Loucy (cell line): ENCODE measurements at regions not wholly inside any gene's neighbourhood (a gene's known extent, or its start where the extent isn't known, plus 50 kb on each side); places are given as distances from the start of the nearest gene placed in this dataset.

Experiments
- H2AFZ ChIP-seq: fragments of 200-600 bp; sonication (generic); 2 replicates; pipeline ENCODE4 v1.6.0; 2016; ENCODE audit warnings: antibody characterized with exemption, mild to moderate bottlenecking, low read length, moderate library complexity
- H3F3A ChIP-seq: fragments of 200-600 bp; 2 replicates; pipeline ENCODE4 v1.6.0; 2016; ENCODE audit warnings: antibody characterized with exemption, low read depth, mild to moderate bottlenecking
- H3K27me3 ChIP-seq: fragments of 200-600 bp; sonication (generic); 2 replicates; pipeline ENCODE4 v1.6.1; 2014; ENCODE audit warnings: low read length, mild to moderate bottlenecking; ENCODE audit not compliant: insufficient read depth, poor library complexity, severe bottlenecking
- H3K36me3 ChIP-seq: fragments of 200-600 bp; sonication (generic); 2 replicates; pipeline ENCODE4 v1.6.1; 2016; ENCODE audit warnings: low read length; ENCODE audit not compliant: insufficient read depth
- H3K4me1 ChIP-seq: fragments of 200-600 bp; sonication (generic); 2 replicates; pipeline ENCODE4 v1.5.1; 2014; ENCODE audit warnings: low read length, mild to moderate bottlenecking; ENCODE audit not compliant: insufficient read depth, poor library complexity, severe bottlenecking
- H3K4me2 ChIP-seq: fragments of 200-600 bp; sonication (generic); 2 replicates; pipeline ENCODE4 v1.6.0; 2014; ENCODE audit warnings: antibody characterized with exemption, low read length, low read depth, mild to moderate bottlenecking; ENCODE audit not compliant: poor library complexity, severe bottlenecking
- H3K4me3 ChIP-seq: fragments of 200-600 bp; sonication (generic); 2 replicates; pipeline ENCODE4 v1.5.1; 2014; ENCODE audit warnings: low read length, mild to moderate bottlenecking, mixed read lengths; ENCODE audit not compliant: poor library complexity, severe bottlenecking
- H3K79me2 ChIP-seq: fragments of 200-600 bp; sonication (generic); 2 replicates; pipeline ENCODE4 v1.6.1; 2014; ENCODE audit warnings: low read length; ENCODE audit not compliant: insufficient read depth
- H3K9ac ChIP-seq: fragments of 200-600 bp; sonication (generic); 2 replicates; pipeline ENCODE4 v1.6.0; 2014; ENCODE audit warnings: mild to moderate bottlenecking, low read depth, low read length, moderate library complexity; ENCODE audit not compliant: poor library complexity, severe bottlenecking
- H3K9me2 ChIP-seq: fragments of 200-600 bp; sonication (generic); replicated peaks from 2 replicates; pipeline ENCODE4 v1.6.1; 2016; ENCODE audit warnings: low read depth, low read length, mixed read lengths
- H3K9me3 ChIP-seq: fragments of 200-600 bp; sonication (generic); 2 replicates; pipeline ENCODE4 v1.6.1; 2014; ENCODE audit warnings: mild to moderate bottlenecking, antibody characterized with exemption, low read length, low read depth; ENCODE audit not compliant: insufficient read depth
- H4K20me1 ChIP-seq: fragments of 200-600 bp; sonication (generic); 2 replicates; pipeline ENCODE4 v1.6.0; 2014; ENCODE audit warnings: antibody characterized with exemption, low read length, mild to moderate bottlenecking; ENCODE audit not compliant: insufficient read depth, poor library complexity, severe bottlenecking
- EZH2phosphoT487 ChIP-seq: fragments of 200-600 bp; IDR thresholded peaks from 2 replicates; pipeline ENCODE4 v1.6.1; 2018; ENCODE audit warnings: antibody characterized with exemption, mild to moderate bottlenecking, moderate library complexity, borderline replicate concordance
- TF ChIP-seq, protein P1 (sequence below): fragments of 200-600 bp; sonication (generic); conservative IDR thresholded peaks from 2 replicates; pipeline ENCODE4 v1.5.1; 2014; ENCODE audit warnings: mild to moderate bottlenecking, antibody characterized with exemption, low read length

DNA sequence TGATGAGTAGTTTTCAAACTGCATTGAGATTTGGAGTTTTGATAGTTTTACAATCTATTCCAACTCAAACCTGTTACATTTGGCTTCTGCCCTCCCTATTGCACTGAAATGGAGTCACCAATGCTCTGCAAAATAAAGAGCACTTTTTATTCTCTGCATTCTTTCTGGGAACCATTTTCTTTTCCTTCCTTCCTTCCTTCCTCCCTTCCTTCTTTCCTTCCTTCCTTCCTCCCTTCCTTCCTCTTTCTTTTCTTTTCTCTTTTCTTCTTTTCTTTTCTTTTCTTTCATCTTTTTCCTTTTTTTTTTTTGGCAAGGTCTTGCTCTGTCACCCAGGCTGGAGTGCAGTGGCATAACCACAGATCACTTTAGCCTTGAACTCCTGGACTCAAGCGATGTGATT is 114.2 kb downstream of the TBX19 start:
- no peaks in the 10 kb centered on the region for H3F3A ChIP-seq
- no peak overlapping the region for H3K9ac ChIP-seq
- no peak overlapping the region for H3K4me3 ChIP-seq
- no peaks in the 10 kb centered on the region for H4K20me1 ChIP-seq
- H3K9me3 ChIP-seq = no peaks in the 10 kb centered on the region
- TF ChIP-seq, protein P1, sequence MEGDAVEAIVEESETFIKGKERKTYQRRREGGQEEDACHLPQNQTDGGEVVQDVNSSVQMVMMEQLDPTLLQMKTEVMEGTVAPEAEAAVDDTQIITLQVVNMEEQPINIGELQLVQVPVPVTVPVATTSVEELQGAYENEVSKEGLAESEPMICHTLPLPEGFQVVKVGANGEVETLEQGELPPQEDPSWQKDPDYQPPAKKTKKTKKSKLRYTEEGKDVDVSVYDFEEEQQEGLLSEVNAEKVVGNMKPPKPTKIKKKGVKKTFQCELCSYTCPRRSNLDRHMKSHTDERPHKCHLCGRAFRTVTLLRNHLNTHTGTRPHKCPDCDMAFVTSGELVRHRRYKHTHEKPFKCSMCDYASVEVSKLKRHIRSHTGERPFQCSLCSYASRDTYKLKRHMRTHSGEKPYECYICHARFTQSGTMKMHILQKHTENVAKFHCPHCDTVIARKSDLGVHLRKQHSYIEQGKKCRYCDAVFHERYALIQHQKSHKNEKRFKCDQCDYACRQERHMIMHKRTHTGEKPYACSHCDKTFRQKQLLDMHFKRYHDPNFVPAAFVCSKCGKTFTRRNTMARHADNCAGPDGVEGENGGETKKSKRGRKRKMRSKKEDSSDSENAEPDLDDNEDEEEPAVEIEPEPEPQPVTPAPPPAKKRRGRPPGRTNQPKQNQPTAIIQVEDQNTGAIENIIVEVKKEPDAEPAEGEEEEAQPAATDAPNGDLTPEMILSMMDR = no peak
- no peak for TF ChIP-seq EZH2phosphoT487
- H3K27me3 ChIP-seq = no peaks in the 10 kb centered on the region
- H3K36me3 ChIP-seq = no peaks in the 10 kb centered on the region
- no peak overlapping the region for H2AFZ ChIP-seq
- H3K4me2 ChIP-seq = no peak overlapping the region
- no peaks in the 10 kb centered on the region for H3K9me2 ChIP-seq
- peaks cover 15% of the 10 kb centered on the region for H3K4me1 ChIP-seq
- H3K79me2 ChIP-seq = no peaks in the 10 kb centered on the region

DNA sequence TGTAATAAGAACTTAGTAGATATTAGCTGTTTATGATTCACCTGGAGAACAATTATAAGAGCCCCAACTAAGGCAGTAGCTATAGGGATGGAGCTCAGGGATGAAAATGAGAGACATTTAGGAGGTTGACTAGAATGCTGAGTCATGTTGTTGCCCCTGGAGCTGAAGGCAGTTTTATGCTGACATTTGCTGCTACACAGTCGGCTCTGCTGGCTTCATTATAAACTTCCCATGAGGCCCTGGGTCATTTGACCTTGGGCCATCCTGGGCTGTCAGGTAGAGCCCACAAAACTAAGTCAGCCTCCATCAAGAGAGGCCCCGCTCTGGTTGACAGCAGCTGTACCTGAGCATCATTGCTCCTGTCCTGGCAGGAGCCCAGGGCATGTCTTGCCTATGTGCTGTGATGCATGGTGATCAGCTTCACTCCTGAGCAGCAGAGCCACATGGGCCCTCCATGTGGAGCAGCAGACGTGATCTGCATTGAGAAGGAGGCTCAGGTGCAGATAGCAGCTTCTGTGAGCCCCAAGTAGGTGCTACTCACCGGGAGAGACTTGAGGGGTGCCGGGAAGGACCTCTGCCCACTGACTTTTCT is 112.4 kb downstream of the TBX19 start:
- H3F3A ChIP-seq = no peaks in the 10 kb centered on the region
- no peaks in the 10 kb centered on the region for H3K36me3 ChIP-seq
- no peak overlapping the region for H3K9ac ChIP-seq
- H3K9me2 ChIP-seq = no peaks in the 10 kb centered on the region
- H2AFZ ChIP-seq = peak overlapping the region; percentile 50; the same call in 1 of the 2 replicates
- H3K4me1 ChIP-seq = peaks cover 6% of the 10 kb centered on the region
- no peaks in the 10 kb centered on the region for H3K27me3 ChIP-seq
- no peaks in the 10 kb centered on the region for H4K20me1 ChIP-seq
- H3K79me2 ChIP-seq = no peaks in the 10 kb centered on the region
- no peaks in the 10 kb centered on the region for H3K9me3 ChIP-seq
- no peak overlapping the region for H3K4me2 ChIP-seq
- TF ChIP-seq, protein P1 = no peak
- H3K4me3 ChIP-seq = no peak overlapping the region

DNA sequence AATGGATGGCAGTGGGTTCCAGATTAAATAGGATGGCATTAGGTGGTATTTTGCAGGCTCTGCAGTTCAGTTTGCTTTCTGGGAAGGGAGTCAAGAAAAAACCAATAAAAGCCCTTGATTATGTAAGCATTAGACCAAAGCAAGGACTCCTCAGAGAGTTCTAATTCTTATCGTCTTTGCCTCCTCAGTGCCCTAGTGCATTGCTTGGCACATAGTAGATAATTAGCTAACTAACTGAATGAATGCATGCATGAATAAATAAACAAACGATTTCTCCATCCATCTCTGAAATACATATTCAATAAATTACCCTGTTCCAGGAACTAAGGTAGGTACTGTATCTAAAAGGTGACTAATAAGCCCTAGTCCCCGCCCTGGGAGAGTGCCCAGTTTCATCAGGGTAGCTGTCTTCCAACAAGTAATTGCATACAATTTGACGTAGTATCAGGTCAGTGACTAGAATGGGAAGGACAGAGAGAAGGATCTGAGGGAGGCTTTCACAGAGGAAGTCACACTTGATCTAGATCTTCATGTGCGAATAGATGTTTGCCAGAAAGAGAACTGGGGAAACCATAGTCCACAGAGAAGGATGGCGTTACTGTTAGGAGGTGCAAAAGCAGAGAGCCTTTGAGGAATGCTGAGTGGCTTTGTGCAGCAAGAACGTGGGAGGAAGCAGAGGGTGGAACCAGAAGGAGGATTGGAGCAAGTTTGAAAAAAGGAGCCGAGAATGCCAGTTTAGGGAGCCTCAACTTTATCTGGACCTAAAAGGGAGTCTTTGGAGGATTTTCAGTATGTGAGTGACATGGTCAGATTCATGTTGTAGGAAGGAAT is 111.4 kb downstream of the TBX19 start:
- Histone ChIP-seq H2AFZ (no peak overlapping the region), H3K27me3 (no peaks in the 10 kb centered on the region), H3K79me2 (no peaks in the 10 kb centered on the region), H4K20me1 (no peaks in the 10 kb centered on the region), H3K9me3 (no peaks in the 10 kb centered on the region), H3K36me3 (no peaks in the 10 kb centered on the region), H3K9me2 (no peaks in the 10 kb centered on the region), H3K4me3 (no peak overlapping the region), H3K4me2 (no peak overlapping the region), H3K9ac (no peak overlapping the region), H3K4me1 (peaks cover 6% of the 10 kb centered on the region), H3F3A (no peaks in the 10 kb centered on the region)
- TF ChIP-seq EZH2phosphoT487 = no peak
- TF ChIP-seq, protein P1 = no peak
